GM23338 (cell line): ENCODE measurements at regions not wholly inside any gene's neighbourhood (a gene's known extent, or its start where the extent isn't known, plus 50 kb on each side); places are given as distances from the start of the nearest gene placed in this dataset.

Experiments
- ATAC-seq: fragments of 200-7000 bp; cut with Tn5 transposase; 3 replicates; pipeline ENCODE4 v1.9.1; 2020
- DNase-seq: peaks from one replicate; pipeline ENCODE4 v3.0.0-alpha.2; 2015; ENCODE audit warnings: low spot score
- H2AFZ ChIP-seq: fragments of 200-600 bp; sonication (generic); 2 replicates; pipeline ENCODE4 v1.8.0; 2016; ENCODE audit warnings: antibody characterized with exemption, mild to moderate bottlenecking, moderate library complexity
- H3F3A ChIP-seq: fragments of 200-600 bp; sonication (generic); replicated peaks from 2 replicates; pipeline ENCODE4 v1.8.0; 2017; ENCODE audit warnings: antibody characterized with exemption, mixed run types, low read depth
- H3K27ac ChIP-seq: fragments of 200-600 bp; sonication (generic); 2 replicates; pipeline ENCODE4 v1.6.1; 2016; ENCODE audit warnings: low read depth
- H3K27me3 ChIP-seq: fragments of 200-600 bp; sonication (generic); 2 replicates; pipeline ENCODE4 v1.8.0; 2016; ENCODE audit warnings: mild to moderate bottlenecking, mixed run types, moderate library complexity; ENCODE audit not compliant: insufficient read depth
- H3K36me3 ChIP-seq: fragments of 200-600 bp; sonication (generic); 2 replicates; pipeline ENCODE4 v1.8.0; 2016; ENCODE audit warnings: mild to moderate bottlenecking; ENCODE audit not compliant: insufficient read depth
- H3K4me1 ChIP-seq: fragments of 200-600 bp; sonication (generic); 2 replicates; pipeline ENCODE4 v1.8.0; 2016; ENCODE audit warnings: mild to moderate bottlenecking, moderate library complexity; ENCODE audit not compliant: insufficient read depth
- H3K4me2 ChIP-seq: fragments of 200-600 bp; sonication (generic); 2 replicates; pipeline ENCODE4 v1.7.1; 2017; ENCODE audit warnings: mixed run types
- H3K4me3 ChIP-seq: fragments of 200-600 bp; sonication (generic); 2 replicates; pipeline ENCODE4 v1.6.1; 2016; ENCODE audit warnings: mixed run types
- H3K79me2 ChIP-seq: fragments of 200-600 bp; sonication (generic); replicated peaks from 2 replicates; pipeline ENCODE4 v1.8.0; 2017; ENCODE audit warnings: mild to moderate bottlenecking; ENCODE audit not compliant: insufficient read depth
- H3K9me2 ChIP-seq: fragments of 200-600 bp; sonication (generic); 2 replicates; pipeline ENCODE4 v1.8.0; 2017; ENCODE audit not compliant: insufficient read depth
- H4K20me1 ChIP-seq: fragments of 200-600 bp; sonication (generic); replicated peaks from 2 replicates; pipeline ENCODE4 v1.8.0; 2017; ENCODE audit warnings: mild to moderate bottlenecking; ENCODE audit not compliant: insufficient read depth
- H3K27ac Mint-ChIP-seq: 2 replicates; pipeline ENCODE4 v1.8.0; 2020; ENCODE audit warnings: inconsistent platforms, mild to moderate bottlenecking, moderate library complexity, mixed read lengths
- H3K27me3 Mint-ChIP-seq: 3 replicates; pipeline ENCODE4 v1.8.0; 2022; ENCODE audit warnings: low read depth, mild to moderate bottlenecking, moderate library complexity, mixed read lengths, inconsistent platforms; ENCODE audit not compliant: insufficient read depth, poor library complexity
- H3K36me3 Mint-ChIP-seq: 3 replicates; pipeline ENCODE4 v1.8.0; 2021; ENCODE audit warnings: low read depth, mild to moderate bottlenecking, inconsistent platforms, moderate library complexity, mixed read lengths
- H3K4me1 Mint-ChIP-seq: 3 replicates; pipeline ENCODE4 v1.8.0; 2020; ENCODE audit warnings: mild to moderate bottlenecking, inconsistent platforms, mixed read lengths
- H3K4me3 Mint-ChIP-seq: 3 replicates; pipeline ENCODE4 v1.8.0; 2021; ENCODE audit warnings: moderate library complexity, mild to moderate bottlenecking, inconsistent platforms, mixed read lengths
- H3K9me3 Mint-ChIP-seq: 3 replicates; pipeline ENCODE4 v1.8.0; 2020; ENCODE audit warnings: moderate library complexity, mild to moderate bottlenecking, inconsistent platforms, mixed read lengths
- CREB1 ChIP-seq: fragments of 250-450 bp; sonication (Bioruptor Pico); IDR thresholded peaks from 2 replicates; pipeline ENCODE4 v1.5.0; 2020; ENCODE audit warnings: low read depth, mild to moderate bottlenecking, moderate library complexity
- CTCF ChIP-seq, 2 experiments: fragments of 200-600 bp in 1 of 2; sonication (generic) in 1 of 2; conservative IDR thresholded peaks; 2 replicates each; pipeline versions ENCODE4 v1.5.1 to v1.6.1; 2016 to 2017; ENCODE audit warnings: antibody characterized with exemption in 2 of 2, low read depth in 2 of 2, mild to moderate bottlenecking in 2 of 2, moderate library complexity in 1 of 2
- EZH2 ChIP-seq: fragments of 200-600 bp; sonication (generic); IDR thresholded peaks from one replicate; pipeline ENCODE4 v1.8.0; 2017; ENCODE audit warnings: antibody characterized with exemption, mild to moderate bottlenecking, low read depth; ENCODE audit not compliant: unreplicated experiment
- EZH2phosphoT487 ChIP-seq: fragments of 200-600 bp; sonication (generic); IDR thresholded peaks from one replicate; pipeline ENCODE4 v1.8.1; 2018; ENCODE audit warnings: antibody characterized with exemption; ENCODE audit not compliant: unreplicated experiment
- JUNB ChIP-seq: IDR thresholded peaks from one replicate; pipeline ENCODE4 v1.6.1; 2016; ENCODE audit warnings: antibody characterized with exemption; ENCODE audit not compliant: unreplicated experiment
- POLR2AphosphoS5 ChIP-seq: IDR thresholded peaks from 2 replicates; pipeline ENCODE4 v1.6.1; 2016; ENCODE audit warnings: antibody characterized with exemption, low read depth
- STAT1 ChIP-seq: IDR thresholded peaks from one replicate; pipeline ENCODE4 v1.6.1; 2016; ENCODE audit warnings: antibody characterized with exemption; ENCODE audit not compliant: unreplicated experiment
- ZNF114 ChIP-seq: fragments of 250-450 bp; sonication (Bioruptor Pico); IDR thresholded peaks from 2 replicates; pipeline ENCODE4 v1.5.0; 2020; ENCODE audit warnings: mild to moderate bottlenecking, moderate library complexity
- ZNF331 ChIP-seq: fragments of 250-450 bp; sonication (Bioruptor Pico); IDR thresholded peaks from 2 replicates; pipeline ENCODE4 v1.5.0; 2020; ENCODE audit warnings: low read depth, mild to moderate bottlenecking, moderate library complexity
- ZNF462 ChIP-seq: fragments of 250-450 bp; sonication (Bioruptor Pico); IDR thresholded peaks from 2 replicates; pipeline ENCODE4 v1.5.0; 2020; ENCODE audit warnings: mild to moderate bottlenecking, moderate library complexity

- no peak for TF ChIP-seq ZNF331 (CRISPR knock-in tag)
- TF ChIP-seq EZH2phosphoT487, result no peak
- TF ChIP-seq JUNB, result no peak
- TF ChIP-seq STAT1, result no peak
- TF ChIP-seq EZH2, result no peak
- TF ChIP-seq CTCF (conservative IDR thresholded peaks at IDR 0.05; ENCODE audit: low read depth in 2 of 2), result no peak
- no peak for TF ChIP-seq ZNF114 (CRISPR knock-in tag)
- TF ChIP-seq POLR2AphosphoS5, result no peak
Observed at GRCh38 chr3:22245811-22246583, 495.0 kb upstream of the ZNF385D start (continued).

- no peak overlapping the region for H3K4me3 Mint-ChIP-seq
- ATAC-seq (no peak), DNase-seq (no peak)
- H3K27ac ChIP-seq, result no peak overlapping the region
- no peaks in the 10 kb centered on the region for H3K27me3 Mint-ChIP-seq
- H3K9me3 Mint-ChIP-seq, result no peaks in the 10 kb centered on the region
- no peaks in the 10 kb centered on the region for H3K36me3 Mint-ChIP-seq
- H3F3A ChIP-seq, result no peaks in the 10 kb centered on the region
- peaks cover 24% of the 10 kb centered on the region for H3K4me1 Mint-ChIP-seq
- H3K4me1 ChIP-seq, result peaks cover 16% of the 10 kb centered on the region
- no peak overlapping the region for H3K4me3 ChIP-seq
- no peak overlapping the region for H3K27ac Mint-ChIP-seq
- no peak overlapping the region for H2AFZ ChIP-seq
- H3K4me2 ChIP-seq, result no peak overlapping the region
- no peaks in the 10 kb centered on the region for H3K27me3 ChIP-seq
- no peaks in the 10 kb centered on the region for H4K20me1 ChIP-seq
- no peaks in the 10 kb centered on the region for H3K36me3 ChIP-seq
- no peaks in the 10 kb centered on the region for H3K9me2 ChIP-seq
- H3K79me2 ChIP-seq, result no peaks in the 10 kb centered on the region
- TF ChIP-seq ZNF331 (CRISPR knock-in tag) (no peak), EZH2phosphoT487 (no peak), ZNF462 (no peak), CTCF (conservative IDR thresholded peaks at IDR 0.05; ENCODE audit: low read depth in 2 of 2) (no peak), POLR2AphosphoS5 (no peak), STAT1 (no peak), JUNB (no peak), CREB1 (CRISPR knock-in tag) (no peak)
Observed at GRCh38 chr3:22249658-22250057, 498.6 kb upstream of the ZNF385D start.
